ENCODE measurements at regions not wholly inside any gene's neighbourhood (a gene's known extent, or its start where the extent isn't known, plus 50 kb on each side); places are given as distances from the start of the nearest gene placed in this dataset.

DNA sequence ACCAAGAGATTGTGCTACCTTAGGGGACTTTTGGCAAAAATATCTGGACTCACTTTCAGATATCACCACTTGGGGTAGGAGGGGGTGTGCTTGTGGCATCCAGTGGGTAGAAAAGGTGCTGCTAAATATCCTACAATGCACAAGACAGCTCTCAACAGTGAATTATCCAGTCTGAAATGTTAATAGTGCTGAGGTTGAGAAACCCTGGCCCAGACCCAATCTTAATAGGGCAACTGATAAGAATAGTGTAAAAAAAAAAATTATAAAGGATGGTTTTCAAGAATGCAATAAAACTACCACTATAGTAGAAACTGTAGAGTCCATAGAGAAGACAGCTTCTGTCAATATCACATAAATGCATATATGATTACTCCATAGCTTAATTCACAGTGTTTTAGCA is 185.5 kb downstream of the ZNF330 start (continued):
- TF ChIP-seq, protein P1, sequence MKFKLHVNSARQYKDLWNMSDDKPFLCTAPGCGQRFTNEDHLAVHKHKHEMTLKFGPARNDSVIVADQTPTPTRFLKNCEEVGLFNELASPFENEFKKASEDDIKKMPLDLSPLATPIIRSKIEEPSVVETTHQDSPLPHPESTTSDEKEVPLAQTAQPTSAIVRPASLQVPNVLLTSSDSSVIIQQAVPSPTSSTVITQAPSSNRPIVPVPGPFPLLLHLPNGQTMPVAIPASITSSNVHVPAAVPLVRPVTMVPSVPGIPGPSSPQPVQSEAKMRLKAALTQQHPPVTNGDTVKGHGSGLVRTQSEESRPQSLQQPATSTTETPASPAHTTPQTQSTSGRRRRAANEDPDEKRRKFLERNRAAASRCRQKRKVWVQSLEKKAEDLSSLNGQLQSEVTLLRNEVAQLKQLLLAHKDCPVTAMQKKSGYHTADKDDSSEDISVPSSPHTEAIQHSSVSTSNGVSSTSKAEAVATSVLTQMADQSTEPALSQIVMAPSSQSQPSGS (IDR thresholded peaks at IDR 0.05; ENCODE audit: low read length) = no peak

All from H1 (cell line).